ENCODE measurements at regions not wholly inside any gene's neighbourhood (a gene's known extent, or its start where the extent isn't known, plus 50 kb on each side); places are given as distances from the start of the nearest gene placed in this dataset.

- Histone ChIP-seq H3K27ac (replicated peaks) (no peak overlapping the region), H3K9me3 (replicated peaks) (peaks cover 13% of the 10 kb centered on the region), H3K36me3 (no peaks in the 10 kb centered on the region), H3K4me3 (no peak overlapping the region), H3K27me3 (ENCODE audit: low read depth) (no peaks in the 10 kb centered on the region), H3K4me1 (peaks cover 6% of the 10 kb centered on the region)
- intact Hi-C loops (cut with micrococcal nuclease), result no loop called here
- no peak for TF ChIP-seq CTCF (IDR thresholded peaks at IDR 0.05; ENCODE audit: borderline replicate concordance)
- DNase-seq, result no peak
Observed at GRCh38 chr10:60564475-60564874, 174.8 kb upstream of the ANK3 start.

GRCh38 chr10:60560451-60560850 is 170.8 kb upstream of the ANK3 start:
- intact Hi-C loops (cut with micrococcal nuclease), result no loop called here
- no peaks in the 10 kb centered on the region for H3K9me3 ChIP-seq (replicated peaks)
- no peaks in the 10 kb centered on the region for H3K36me3 ChIP-seq
- H3K27ac ChIP-seq (replicated peaks), result no peak overlapping the region
- no peak overlapping the region for H3K4me3 ChIP-seq
- no peak for DNase-seq
- TF ChIP-seq CTCF (IDR thresholded peaks at IDR 0.05; ENCODE audit: borderline replicate concordance), result no peak
- H3K4me1 ChIP-seq, result peaks cover 6% of the 10 kb centered on the region
- H3K27me3 ChIP-seq (ENCODE audit: low read depth), result no peaks in the 10 kb centered on the region

GRCh38 chr10:60555700-60556099 is 166.0 kb upstream of the ANK3 start:
- intact Hi-C loops (cut with micrococcal nuclease), result no loop called here
- no peak for TF ChIP-seq CTCF (IDR thresholded peaks at IDR 0.05; ENCODE audit: borderline replicate concordance)
- Histone ChIP-seq H3K36me3 (no peaks in the 10 kb centered on the region), H3K27ac (replicated peaks) (no peak overlapping the region), H3K4me1 (no peaks in the 10 kb centered on the region), H3K9me3 (replicated peaks) (no peaks in the 10 kb centered on the region), H3K27me3 (ENCODE audit: low read depth) (no peaks in the 10 kb centered on the region), H3K4me3 (no peak overlapping the region)
- DNase-seq, result no peak

GRCh38 chr10:60549686-60550085 is 160.0 kb upstream of the ANK3 start:
- no peak overlapping the region for H3K27ac ChIP-seq (replicated peaks)
- no peaks in the 10 kb centered on the region for H3K27me3 ChIP-seq (ENCODE audit: low read depth)
- H3K9me3 ChIP-seq (replicated peaks), result no peaks in the 10 kb centered on the region
- H3K4me1 ChIP-seq, result no peaks in the 10 kb centered on the region
- no peak for DNase-seq
- H3K36me3 ChIP-seq, result no peaks in the 10 kb centered on the region
- no peak overlapping the region for H3K4me3 ChIP-seq
- TF ChIP-seq CTCF (IDR thresholded peaks at IDR 0.05; ENCODE audit: borderline replicate concordance), result peak; percentile 51
- intact Hi-C loops (cut with micrococcal nuclease), result no loop called here

GRCh38 chr10:60542657-60543056 is 153.0 kb upstream of the ANK3 start:
- Histone ChIP-seq H3K4me3 (no peak overlapping the region), H3K36me3 (no peaks in the 10 kb centered on the region), H3K27ac (replicated peaks) (no peak overlapping the region), H3K27me3 (ENCODE audit: low read depth) (no peaks in the 10 kb centered on the region), H3K4me1 (peaks cover 30% of the 10 kb centered on the region), H3K9me3 (replicated peaks) (no peaks in the 10 kb centered on the region)
- DNase-seq, result no peak
- no peak for TF ChIP-seq CTCF (IDR thresholded peaks at IDR 0.05; ENCODE audit: borderline replicate concordance)
- intact Hi-C loops (cut with micrococcal nuclease), result no loop called here

GRCh38 chr10:60541451-60541850 is 151.8 kb upstream of the ANK3 start:
- Histone ChIP-seq H3K9me3 (replicated peaks) (no peaks in the 10 kb centered on the region), H3K4me3 (peak overlapping the region; percentile 29), H3K4me1 (peaks cover 30% of the 10 kb centered on the region), H3K27ac (replicated peaks) (no peak overlapping the region), H3K27me3 (ENCODE audit: low read depth) (no peaks in the 10 kb centered on the region), H3K36me3 (no peaks in the 10 kb centered on the region)
- no peak for DNase-seq
- TF ChIP-seq CTCF (IDR thresholded peaks at IDR 0.05; ENCODE audit: borderline replicate concordance), result no peak
- intact Hi-C loops (cut with micrococcal nuclease), result no loop called here
